Activated CD8-positive, alpha-beta T cell treated with anti-CD3 and anti-CD28 coated beads for 36 hours (primary cell): ENCODE measurements at regions not wholly inside any gene's neighbourhood (a gene's known extent, or its start where the extent isn't known, plus 50 kb on each side); places are given as distances from the start of the nearest gene placed in this dataset.

Experiments used
- ATAC-seq: fragments of 200-7000 bp; cut with Tn5 transposase; one replicate; pipeline ENCODE4 v1.10.0; 2021; ENCODE audit warnings: mild to moderate bottlenecking, moderate library complexity
- CTCF ChIA-PET: fragments of 350-600 bp; sonication (Branson Sonifier 250); formaldehyde crosslinking; loops from one replicate; lab custom pipeline; 2021; ENCODE audit warnings: antibody characterized with exemption; lab: Charles Lee
- POLR2A ChIA-PET: fragments of 350-600 bp; sonication (Branson Sonifier 250); formaldehyde crosslinking; loops from one replicate; lab custom pipeline; 2021; ENCODE audit warnings: antibody characterized with exemption; lab: Charles Lee
- DNase-seq: peaks from one replicate; pipeline ENCODE4 v3.0.0-alpha.2; 2020
- H3K27ac Mint-ChIP-seq: one replicate; pipeline ENCODE4 v1.8.0; 2021; ENCODE audit warnings: mild to moderate bottlenecking, mixed read lengths
- H3K27me3 Mint-ChIP-seq: one replicate; pipeline ENCODE4 v1.8.0; 2021; ENCODE audit warnings: mixed read lengths
- H3K36me3 Mint-ChIP-seq: one replicate; pipeline ENCODE4 v1.8.0; 2021; ENCODE audit warnings: low read depth, mixed read lengths
- H3K4me1 Mint-ChIP-seq: one replicate; pipeline ENCODE4 v1.8.0; 2021; ENCODE audit warnings: low read depth, mixed read lengths
- H3K4me3 Mint-ChIP-seq: one replicate; pipeline ENCODE4 v1.8.0; 2021; ENCODE audit warnings: mild to moderate bottlenecking, moderate library complexity, mixed read lengths
- H3K9me3 Mint-ChIP-seq: one replicate; pipeline ENCODE4 v1.8.0; 2021; ENCODE audit warnings: mixed read lengths
- intact Hi-C: fragments of 100-400 bp; cut with micrococcal nuclease; formaldehyde crosslinking; loops from one replicate; pipeline ENCODE4 v1.10.0; 2022
- TF ChIP-seq, protein P1 (sequence below): fragments of 200-600 bp; IDR thresholded peaks from one replicate; pipeline ENCODE4 v1.8.0; 2022; ENCODE audit warnings: antibody characterized with exemption, mild to moderate bottlenecking

DNA sequence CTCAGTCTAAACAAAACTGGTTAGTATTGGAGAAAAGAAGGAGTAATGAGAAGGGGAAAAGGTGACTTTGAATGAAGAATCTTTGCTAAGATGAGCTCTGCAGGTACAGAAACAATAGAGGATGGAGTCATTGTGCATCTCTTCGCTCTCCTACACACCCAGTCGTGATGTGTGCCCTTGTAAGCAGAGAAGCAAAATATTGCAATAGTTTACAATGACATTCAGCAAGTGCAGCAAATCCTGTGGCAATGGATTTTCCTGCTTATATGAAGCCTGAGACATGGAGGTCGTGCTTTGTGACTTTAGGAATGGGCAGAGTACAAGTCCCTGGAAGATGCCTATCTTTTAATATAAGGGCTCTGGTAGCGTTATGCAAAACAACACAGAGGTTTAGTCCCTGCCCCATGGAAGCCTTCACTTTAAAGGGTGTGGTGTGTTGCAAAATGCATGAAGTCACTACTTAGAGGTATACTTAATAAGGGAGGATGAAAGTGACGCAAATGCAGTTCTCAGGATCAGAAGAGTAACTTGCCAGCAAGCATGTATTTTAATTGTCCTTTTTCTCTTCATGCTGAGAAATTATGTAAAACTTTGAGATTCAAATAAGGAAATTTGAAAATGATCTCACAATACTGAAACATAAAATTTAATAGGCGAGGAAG lies 88.0 kb upstream of the IVNS1ABP start:
- Mint-ChIP-seq H3K4me3 (no peak overlapping the region), H3K4me1 (peaks cover 14% of the 10 kb centered on the region), H3K36me3 (peaks cover 2% of the 10 kb centered on the region), H3K27ac (no peak overlapping the region), H3K27me3 (peaks cover 4% of the 10 kb centered on the region), H3K9me3 (peaks cover 5% of the 10 kb centered on the region)
- TF ChIP-seq, protein P1, sequence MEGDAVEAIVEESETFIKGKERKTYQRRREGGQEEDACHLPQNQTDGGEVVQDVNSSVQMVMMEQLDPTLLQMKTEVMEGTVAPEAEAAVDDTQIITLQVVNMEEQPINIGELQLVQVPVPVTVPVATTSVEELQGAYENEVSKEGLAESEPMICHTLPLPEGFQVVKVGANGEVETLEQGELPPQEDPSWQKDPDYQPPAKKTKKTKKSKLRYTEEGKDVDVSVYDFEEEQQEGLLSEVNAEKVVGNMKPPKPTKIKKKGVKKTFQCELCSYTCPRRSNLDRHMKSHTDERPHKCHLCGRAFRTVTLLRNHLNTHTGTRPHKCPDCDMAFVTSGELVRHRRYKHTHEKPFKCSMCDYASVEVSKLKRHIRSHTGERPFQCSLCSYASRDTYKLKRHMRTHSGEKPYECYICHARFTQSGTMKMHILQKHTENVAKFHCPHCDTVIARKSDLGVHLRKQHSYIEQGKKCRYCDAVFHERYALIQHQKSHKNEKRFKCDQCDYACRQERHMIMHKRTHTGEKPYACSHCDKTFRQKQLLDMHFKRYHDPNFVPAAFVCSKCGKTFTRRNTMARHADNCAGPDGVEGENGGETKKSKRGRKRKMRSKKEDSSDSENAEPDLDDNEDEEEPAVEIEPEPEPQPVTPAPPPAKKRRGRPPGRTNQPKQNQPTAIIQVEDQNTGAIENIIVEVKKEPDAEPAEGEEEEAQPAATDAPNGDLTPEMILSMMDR, result no peak
- intact Hi-C loops, result no loop called here
- ChIA-PET POLR2A (no interaction called here), CTCF (no interaction called here)
- no peak for DNase-seq
- no peak for ATAC-seq

DNA sequence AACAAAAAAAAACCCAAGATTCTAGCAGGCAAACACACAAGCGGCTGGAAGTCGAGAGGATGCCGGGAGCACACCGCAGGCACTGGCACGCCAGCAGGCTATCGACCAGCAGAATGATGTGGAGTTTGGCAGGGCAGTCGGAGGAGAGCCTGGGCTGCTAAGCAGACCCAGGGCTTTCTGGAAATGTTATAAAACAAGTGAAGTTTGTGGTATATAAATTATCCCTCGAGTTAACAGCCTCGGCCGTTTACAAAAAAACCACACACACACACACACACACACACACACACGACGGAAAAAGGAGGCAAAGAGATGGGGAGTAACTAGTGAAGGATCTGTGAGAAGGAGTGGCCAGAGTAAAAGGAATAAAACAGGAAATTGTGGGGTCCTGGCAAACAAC lies 87.2 kb upstream of the IVNS1ABP start:
- Mint-ChIP-seq H3K4me3 (no peak overlapping the region), H3K9me3 (peaks cover 5% of the 10 kb centered on the region), H3K36me3 (peaks cover 2% of the 10 kb centered on the region), H3K27ac (no peak overlapping the region), H3K27me3 (peaks cover 4% of the 10 kb centered on the region), H3K4me1 (peaks cover 14% of the 10 kb centered on the region)
- ChIA-PET POLR2A (no interaction called here), CTCF (no interaction called here)
- TF ChIP-seq, protein P1, result no peak
- ATAC-seq (no peak), DNase-seq (no peak)
- intact Hi-C loops, result no loop called here

DNA sequence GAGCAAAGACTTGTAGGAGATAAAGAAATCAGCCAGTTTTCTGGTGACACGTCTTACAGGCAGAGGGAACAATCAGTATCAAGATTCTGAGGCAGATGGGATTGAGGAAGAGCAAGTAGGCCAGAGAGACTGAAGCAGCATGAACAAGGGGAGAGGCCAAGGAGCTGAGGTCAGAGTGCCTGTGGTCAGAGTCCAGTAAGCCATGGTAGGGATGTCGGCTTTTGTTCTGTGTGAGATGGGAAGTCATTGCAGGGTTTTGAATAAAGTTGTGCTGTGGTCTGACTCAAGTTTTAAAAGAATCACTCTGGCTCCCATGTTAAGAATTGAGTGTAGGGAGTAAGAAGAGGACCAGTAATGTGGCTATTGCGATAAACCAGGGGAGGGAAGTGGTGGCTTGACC lies 85.9 kb upstream of the IVNS1ABP start:
- DNase-seq (no peak), ATAC-seq (no peak)
- no peak overlapping the region for H3K27ac Mint-ChIP-seq
- intact Hi-C loops, result no loop called here
- ChIA-PET POLR2A (interaction anchor here (0.8 kb wide), 1 partner anchor 163 kb away, joined by 3 read pairs; no protein-coding TSS in a partner anchor), CTCF (no interaction called here)
- peaks cover 2% of the 10 kb centered on the region for H3K36me3 Mint-ChIP-seq
- peaks cover 4% of the 10 kb centered on the region for H3K27me3 Mint-ChIP-seq
- H3K4me3 Mint-ChIP-seq, result no peak overlapping the region
- H3K9me3 Mint-ChIP-seq, result peaks cover 3% of the 10 kb centered on the region
- peaks cover 10% of the 10 kb centered on the region for H3K4me1 Mint-ChIP-seq
- TF ChIP-seq, protein P1, result no peak

DNA sequence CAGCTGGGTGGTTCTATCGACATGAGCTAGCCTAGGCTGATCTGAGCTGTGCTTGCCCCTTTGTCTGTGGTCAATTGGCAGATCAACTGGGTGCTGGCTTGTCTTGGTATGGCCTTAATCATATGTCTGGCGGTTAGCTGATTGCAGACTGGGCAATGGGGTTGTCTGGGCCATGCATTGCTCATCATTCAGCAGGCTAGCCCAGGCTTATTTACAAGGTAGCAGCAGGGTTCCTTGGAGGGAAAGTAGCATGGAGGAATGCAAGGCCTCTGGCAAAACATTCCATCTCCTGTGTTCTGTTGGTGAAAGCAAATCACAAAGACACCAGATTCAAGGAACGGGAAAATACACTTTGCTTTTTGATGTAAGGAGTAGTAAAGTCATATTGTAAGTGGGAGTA lies 84.0 kb upstream of the IVNS1ABP start:
- POLR2A ChIA-PET, result no interaction called here
- no peak for ATAC-seq
- no peak for DNase-seq
- TF ChIP-seq, protein P1, result no peak
- Mint-ChIP-seq H3K4me1 (peaks cover 7% of the 10 kb centered on the region), H3K36me3 (no peaks in the 10 kb centered on the region), H3K27ac (no peak overlapping the region), H3K9me3 (no peaks in the 10 kb centered on the region), H3K27me3 (peaks cover 4% of the 10 kb centered on the region), H3K4me3 (no peak overlapping the region)
- intact Hi-C loops, result no loop called here
- CTCF ChIA-PET, result no interaction called here

DNA sequence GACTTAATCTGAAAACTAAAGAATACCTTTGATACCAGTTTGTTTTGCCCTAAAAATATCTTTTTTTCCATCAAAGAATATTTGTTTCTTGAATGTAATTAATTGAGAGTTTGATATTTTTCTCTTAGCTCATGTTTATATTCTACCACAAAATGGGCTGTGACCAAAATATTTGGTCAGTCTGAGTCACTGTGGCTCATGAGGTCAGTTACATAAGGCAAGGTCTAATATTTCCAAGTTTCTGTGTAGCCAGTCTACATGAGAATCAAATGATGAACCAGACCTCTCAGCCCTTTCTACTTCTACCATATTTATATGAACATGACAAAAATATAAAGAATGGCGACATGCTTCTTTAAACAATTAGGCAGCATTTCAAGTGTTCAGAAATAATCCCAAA lies 83.0 kb upstream of the IVNS1ABP start:
- CTCF ChIA-PET, result no interaction called here

More for the DNA sequence above, 83.0 kb upstream of the IVNS1ABP start:
- H3K27ac Mint-ChIP-seq, result no peak overlapping the region
- peaks cover 7% of the 10 kb centered on the region for H3K4me1 Mint-ChIP-seq
- DNase-seq (no peak), ATAC-seq (no peak)
- H3K27me3 Mint-ChIP-seq, result peaks cover 4% of the 10 kb centered on the region
- no peak overlapping the region for H3K4me3 Mint-ChIP-seq
- intact Hi-C loops, result no loop called here
- H3K36me3 Mint-ChIP-seq, result no peaks in the 10 kb centered on the region
- H3K9me3 Mint-ChIP-seq, result no peaks in the 10 kb centered on the region
- POLR2A ChIA-PET, result no interaction called here
- TF ChIP-seq, protein P1, result no peak
